HG03139 (cell line): ENCODE measurements at regions not wholly inside any gene's neighbourhood (a gene's known extent, or its start where the extent isn't known, plus 50 kb on each side); places are given as distances from the start of the nearest gene placed in this dataset.

Source experiments
- ATAC-seq: cut with Tn5 transposase; IDR thresholded peaks from one replicate; pipeline ENCODE4 v1.9.1; 2021; ENCODE audit not compliant: unreplicated experiment

DNA sequence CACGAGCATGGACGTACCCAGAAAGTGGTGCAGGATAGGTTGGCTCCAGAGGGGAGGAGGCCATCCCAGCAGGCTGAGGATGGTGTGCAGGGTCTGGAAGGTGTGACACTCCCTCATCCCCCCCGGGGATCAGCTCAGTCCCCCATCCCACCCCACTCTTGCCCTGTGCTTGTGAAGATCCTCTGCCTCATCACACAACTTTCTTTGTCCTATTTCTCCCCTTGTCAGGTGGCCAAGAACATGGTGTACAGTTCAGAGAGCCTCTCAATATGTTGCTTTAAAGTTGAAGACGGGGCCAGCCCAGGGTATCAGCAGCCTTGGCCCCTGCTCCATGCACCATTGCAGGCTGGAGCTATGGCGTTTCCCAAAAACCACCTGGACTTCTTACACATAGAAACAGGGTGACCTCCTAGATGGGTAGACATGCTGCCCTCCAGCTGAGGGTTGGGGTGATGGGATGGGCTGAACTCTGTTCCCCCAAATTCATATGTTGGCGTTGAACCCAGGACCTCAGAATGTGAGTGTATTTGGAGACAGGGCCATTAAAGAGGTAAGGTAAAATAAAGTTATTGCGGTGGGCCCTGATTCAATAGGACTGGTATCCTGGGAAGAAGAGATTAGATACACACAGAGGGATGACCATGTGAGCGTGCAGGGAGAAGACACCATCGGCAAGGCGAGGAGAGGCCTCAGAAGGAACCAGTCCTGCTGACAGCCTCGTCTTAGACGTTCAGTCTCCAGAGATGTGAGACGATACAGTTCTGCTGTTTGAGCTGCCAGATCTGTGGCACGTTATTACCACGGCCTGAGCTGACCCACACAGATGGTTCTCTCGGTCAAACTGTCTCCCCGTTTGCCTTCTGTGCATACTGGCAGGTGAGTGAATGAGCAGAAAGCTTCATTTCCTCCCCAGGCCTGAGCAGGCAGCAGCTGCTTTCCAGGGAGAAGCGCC, 272.5 kb downstream of the GADD45G start:
- no peak for ATAC-seq

DNA sequence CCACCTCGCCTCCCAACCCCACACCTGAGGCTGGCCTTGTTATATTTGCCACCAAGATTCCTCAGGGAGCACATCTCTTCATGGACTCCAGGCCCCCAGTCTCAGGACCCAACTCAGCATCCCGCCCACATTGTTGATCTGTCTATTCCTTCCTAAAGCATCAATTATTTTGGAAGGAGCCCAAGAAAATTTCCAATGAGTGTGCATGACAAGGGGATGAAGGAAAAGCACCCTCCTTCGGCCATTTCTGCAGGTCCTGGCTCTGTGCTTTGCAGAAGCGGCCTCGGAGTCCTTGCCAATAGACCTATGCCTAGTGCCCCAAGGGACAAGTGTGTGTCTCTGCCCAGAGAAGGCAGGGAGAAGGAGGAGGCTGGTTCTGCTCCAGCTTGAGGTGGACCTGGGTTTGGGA, 273.2 kb downstream of the GADD45G start:
- no peak for ATAC-seq

- ATAC-seq: no peak
Measured at GRCh38 chr9:89878687-89879086, 273.9 kb downstream of the GADD45G start.

GRCh38 chr9:89879276-89879675, 274.5 kb downstream of the GADD45G start:
- no peak for ATAC-seq

- ATAC-seq: no peak
Measured at GRCh38 chr9:89879701-89880100, 274.9 kb downstream of the GADD45G start.

DNA sequence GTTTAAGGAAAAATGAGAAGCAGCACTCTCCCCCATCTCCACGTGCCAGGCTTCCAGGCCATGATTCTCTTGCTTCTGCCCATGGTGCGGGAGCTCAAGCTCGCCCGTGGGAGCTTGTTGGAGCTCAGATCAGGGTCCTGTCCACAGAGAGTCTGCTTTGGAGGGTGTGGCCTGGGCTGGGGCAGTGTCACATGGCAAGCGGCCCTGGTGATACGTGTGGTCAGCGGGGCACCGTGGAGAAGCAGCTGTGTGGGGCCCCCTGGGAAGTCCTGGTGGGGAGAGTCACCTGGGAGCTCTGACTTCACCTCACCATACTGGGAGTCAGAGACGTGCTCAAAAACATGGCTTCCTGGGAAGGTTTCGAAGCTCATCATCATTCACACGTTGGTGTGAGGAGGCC, 275.3 kb downstream of the GADD45G start:
- no peak for ATAC-seq

DNA sequence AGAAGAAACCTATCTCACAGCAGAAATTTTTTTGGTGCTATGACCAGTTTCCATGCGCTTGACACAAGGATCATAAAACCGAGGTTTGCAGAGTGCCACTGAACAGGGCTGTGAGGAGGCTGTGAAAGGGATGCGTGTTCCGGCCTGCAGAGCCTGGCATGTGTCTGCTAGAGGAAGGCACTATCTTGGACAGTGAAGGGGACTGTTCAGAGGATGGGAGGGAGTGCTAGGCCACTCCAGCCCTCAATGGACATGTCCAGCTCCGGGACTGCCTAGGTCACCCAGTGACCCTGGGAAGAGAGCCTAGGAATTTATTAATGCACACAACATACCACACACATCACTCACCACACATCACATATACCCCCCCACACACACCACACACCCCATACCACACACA, 275.9 kb downstream of the GADD45G start:
- ATAC-seq: no peak

DNA sequence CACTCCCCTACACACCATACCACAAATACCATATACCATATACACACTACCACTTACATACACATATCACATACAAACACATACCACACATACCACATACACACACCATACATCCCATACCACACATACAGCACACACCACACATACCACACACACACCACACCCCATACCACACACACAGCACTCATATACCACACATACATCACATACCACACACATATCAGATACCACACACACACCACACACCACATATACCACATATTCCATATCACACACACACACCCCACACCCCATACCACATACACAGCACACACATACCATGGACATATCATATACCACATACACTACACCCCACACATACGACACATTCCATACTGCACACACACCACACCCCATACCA, 276.6 kb downstream of the GADD45G start:
- no peak for ATAC-seq

DNA sequence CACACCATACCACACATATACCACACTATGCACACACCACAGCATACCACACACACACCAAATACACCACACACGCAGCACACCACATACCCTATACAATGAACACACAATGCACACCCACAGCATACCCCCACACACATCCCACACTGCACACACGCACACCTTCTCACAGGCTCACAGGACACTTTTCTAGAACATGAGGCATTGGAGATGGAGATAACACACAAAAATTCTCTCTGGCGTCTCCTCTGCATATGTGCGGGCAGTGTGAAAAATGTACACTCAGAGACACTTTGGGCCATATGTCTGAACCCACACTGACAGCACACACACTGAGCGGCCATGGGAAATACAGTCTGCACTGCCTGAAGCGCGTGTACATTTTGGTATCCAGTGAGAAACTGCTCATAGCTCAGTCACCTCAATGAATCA, 278.1 kb downstream of the GADD45G start:
- ATAC-seq: no peak

GRCh38 chr9:89883401-89884341, 278.9 kb downstream of the GADD45G start:
- ATAC-seq: no peak

GRCh38 chr9:89884356-89885083, 279.7 kb downstream of the GADD45G start:
- ATAC-seq: no peak

GRCh38 chr9:89885156-89885555, 280.3 kb downstream of the GADD45G start:
- no peak for ATAC-seq

GRCh38 chr9:89886281-89886700, 281.5 kb downstream of the GADD45G start:
- no peak for ATAC-seq

DNA sequence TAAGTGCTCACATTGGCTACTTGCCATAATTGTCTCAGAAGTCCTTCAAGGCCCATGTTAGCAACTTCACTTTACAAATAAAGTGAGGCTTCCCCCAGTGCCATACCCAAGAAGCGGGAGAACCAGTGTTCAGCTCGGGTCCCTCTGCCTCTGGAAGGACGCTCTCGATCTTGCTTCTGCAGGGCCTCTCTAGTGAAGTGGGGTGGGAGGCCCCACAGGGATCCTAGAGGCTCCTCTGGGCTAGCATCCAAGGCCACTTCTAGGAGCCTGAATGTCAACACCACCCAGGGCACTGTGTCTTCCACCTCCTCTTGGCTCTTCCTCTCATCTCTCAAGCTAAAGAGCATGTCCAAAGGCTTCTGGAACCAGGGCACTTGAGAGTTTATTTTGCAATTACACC, 282.5 kb downstream of the GADD45G start:
- no peak for ATAC-seq

GRCh38 chr9:89888233-89888632, 283.4 kb downstream of the GADD45G start:
- no peak for ATAC-seq

GRCh38 chr9:89888677-89889076, 283.9 kb downstream of the GADD45G start:
- ATAC-seq: no peak

DNA sequence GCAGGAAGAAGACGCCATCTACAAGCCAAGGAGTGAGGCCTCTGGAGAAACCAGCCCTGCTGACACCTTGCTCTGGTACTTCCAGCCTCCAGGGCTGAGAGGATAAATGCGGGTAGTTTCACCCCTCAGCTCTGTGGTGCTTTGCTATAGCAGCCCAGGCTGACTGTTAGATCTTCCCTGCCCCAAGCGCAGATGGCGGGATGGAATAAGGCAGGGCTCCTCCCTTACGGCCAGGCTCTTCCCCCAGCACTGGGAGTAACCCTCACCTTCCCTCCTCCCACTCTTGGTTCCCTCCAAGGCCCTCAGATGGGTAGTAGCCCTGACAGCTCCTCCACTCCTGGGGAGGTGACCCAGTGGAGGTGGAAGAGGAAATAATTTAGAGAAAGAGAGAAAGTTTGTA, 285.1 kb downstream of the GADD45G start:
- ATAC-seq: no peak

DNA sequence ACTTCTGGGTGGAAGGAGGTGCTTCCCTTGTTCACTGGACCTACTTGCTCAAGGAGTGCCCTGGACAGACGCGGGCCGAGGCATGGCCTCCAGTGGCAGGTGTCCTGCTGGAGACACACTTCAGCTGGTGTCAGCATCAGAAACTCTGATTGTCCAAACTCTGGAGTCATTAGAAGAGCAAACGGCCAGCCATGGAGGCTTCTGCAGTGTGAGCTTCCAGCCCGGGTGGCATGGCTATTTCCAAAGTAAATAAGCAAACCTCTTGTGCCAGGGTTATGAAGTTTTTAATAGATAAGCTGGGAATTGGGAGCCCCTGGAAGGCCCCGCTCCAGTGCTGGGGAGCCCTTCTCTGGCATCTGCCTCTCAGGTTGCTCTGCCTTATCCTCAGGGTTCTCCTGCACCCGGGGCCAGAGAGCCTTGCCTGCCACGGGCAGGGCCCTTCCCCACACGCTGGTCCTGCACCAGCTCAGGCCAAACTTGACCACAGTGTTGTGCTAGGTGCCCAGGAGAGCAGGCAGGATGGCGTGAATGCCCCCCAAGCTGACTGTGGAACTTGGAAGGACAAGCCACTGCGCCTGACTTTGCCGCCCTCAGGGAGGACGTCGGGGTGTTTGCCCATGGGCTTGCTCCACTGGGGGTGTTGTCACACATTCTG, 285.6 kb downstream of the GADD45G start:
- ATAC-seq: no peak

GRCh38 chr9:89891221-89891590, 286.4 kb downstream of the GADD45G start:
- ATAC-seq: no peak

DNA sequence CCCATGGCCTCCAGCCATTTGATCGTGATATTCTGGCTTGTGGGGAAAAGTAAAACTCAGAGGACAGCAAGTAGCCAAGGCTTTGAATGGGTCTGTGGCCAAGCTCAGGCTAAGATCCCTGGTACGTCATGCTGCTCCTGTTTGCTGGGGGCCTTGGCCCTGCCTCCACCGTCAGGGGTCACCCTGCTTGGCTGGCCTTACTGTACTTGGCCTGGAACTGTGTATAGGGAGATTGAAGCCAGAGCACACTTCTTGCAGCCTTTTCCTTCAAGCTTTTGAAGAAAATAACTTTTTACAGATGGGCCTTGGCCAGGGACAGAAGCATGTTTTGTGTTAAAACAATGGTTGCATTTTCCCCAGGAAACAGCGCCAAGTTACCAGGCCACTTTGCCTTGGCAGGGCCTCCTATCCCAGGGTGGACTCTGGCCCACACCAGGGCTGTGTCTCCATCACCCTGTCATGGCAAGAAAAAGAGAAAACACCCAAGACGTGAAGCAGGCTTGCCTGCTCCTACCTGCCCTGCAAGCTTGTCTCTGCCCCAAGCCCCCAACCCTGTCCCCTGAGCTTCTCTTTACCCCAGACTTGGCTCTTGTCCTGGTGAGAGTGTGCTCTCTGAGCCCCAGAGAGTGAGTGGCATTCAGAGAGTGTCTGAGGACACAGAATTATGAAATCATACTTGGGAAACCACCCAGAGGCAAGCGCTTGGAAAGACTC, 286.9 kb downstream of the GADD45G start:
- ATAC-seq: no peak
